GM19193 (cell line): ENCODE measurements at regions not wholly inside any gene's neighbourhood (a gene's known extent, or its start where the extent isn't known, plus 50 kb on each side); places are given as distances from the start of the nearest gene placed in this dataset.

Source experiments
- POLR2A ChIP-seq: IDR thresholded peaks from 4 replicates; pipeline ENCODE4 v1.6.1; 2011; ENCODE audit not compliant: insufficient read depth, insufficient read length; ENCODE audit errors: extremely low read depth

GRCh38 chr6:14834851-14835530 is 410.9 kb upstream of the JARID2 start:
- no peak for TF ChIP-seq POLR2A

GRCh38 chr6:14837435-14837834 is 408.4 kb upstream of the JARID2 start:
- no peak for TF ChIP-seq POLR2A

GRCh38 chr6:14838133-14838583 is 407.7 kb upstream of the JARID2 start:
- TF ChIP-seq POLR2A: no peak

GRCh38 chr6:14841901-14842421 is 403.9 kb upstream of the JARID2 start:
- no peak for TF ChIP-seq POLR2A

- no peak for TF ChIP-seq POLR2A
Measured at GRCh38 chr6:14844411-14844810, 401.5 kb upstream of the JARID2 start.

GRCh38 chr6:14848019-14848418 is 397.9 kb upstream of the JARID2 start:
- TF ChIP-seq POLR2A: no peak

- TF ChIP-seq POLR2A: no peak
Measured at GRCh38 chr6:14849185-14849584, 396.7 kb upstream of the JARID2 start.

- TF ChIP-seq POLR2A: no peak
Measured at GRCh38 chr6:14851281-14851680, 394.6 kb upstream of the JARID2 start.

GRCh38 chr6:14852375-14852774 is 393.5 kb upstream of the JARID2 start:
- no peak for TF ChIP-seq POLR2A

GRCh38 chr6:14856177-14856576 is 389.7 kb upstream of the JARID2 start:
- TF ChIP-seq POLR2A: no peak

- TF ChIP-seq POLR2A: no peak
Measured at GRCh38 chr6:14857001-14857400, 388.9 kb upstream of the JARID2 start.

GRCh38 chr6:14857501-14857900 is 388.4 kb upstream of the JARID2 start:
- no peak for TF ChIP-seq POLR2A

GRCh38 chr6:14858808-14859207 is 387.1 kb upstream of the JARID2 start:
- no peak for TF ChIP-seq POLR2A

GRCh38 chr6:14860774-14861173 is 385.1 kb upstream of the JARID2 start:
- no peak for TF ChIP-seq POLR2A

GRCh38 chr6:14861491-14861943 is 384.4 kb upstream of the JARID2 start:
- no peak for TF ChIP-seq POLR2A

- TF ChIP-seq POLR2A: no peak
Measured at GRCh38 chr6:14862845-14863244, 383.0 kb upstream of the JARID2 start.
